ENCODE measurements at regions not wholly inside any gene's neighbourhood (a gene's known extent, or its start where the extent isn't known, plus 50 kb on each side); places are given as distances from the start of the nearest gene placed in this dataset.
A peak's percentile ranks its signal among the peaks of the same experiment; 100 is the strongest.

GRCh38 chr4:105061136-105061696, 85.5 kb upstream of the TET2 start:
- no peaks in the 10 kb centered on the region for H3K27me3 Mint-ChIP-seq (ENCODE audit: insufficient read depth, low read depth, poor library complexity)
- H3K36me3 Mint-ChIP-seq (ENCODE audit: low read depth) = no peaks in the 10 kb centered on the region
- Histone ChIP-seq H3K79me2 (replicated peaks; ENCODE audit: insufficient read depth) (no peaks in the 10 kb centered on the region), H3K36me3 (ENCODE audit: insufficient read depth) (no peaks in the 10 kb centered on the region), H4K20me1 (replicated peaks; ENCODE audit: insufficient read depth) (no peaks in the 10 kb centered on the region), H3K4me3 (no peak overlapping the region), H3F3A (replicated peaks; ENCODE audit: low read depth) (no peaks in the 10 kb centered on the region), H3K4me1 (ENCODE audit: insufficient read depth) (peaks cover 10% of the 10 kb centered on the region; the same call in 1 of the 2 replicates), H3K9me2 (ENCODE audit: insufficient read depth) (no peaks in the 10 kb centered on the region), H3K27me3 (ENCODE audit: insufficient read depth) (no peaks in the 10 kb centered on the region), H3K4me2 (0 out of 2 replicates have a peak overlapping the region, but pooled peaks have one; percentile 21), H3K27ac (ENCODE audit: low read depth) (no peak overlapping the region), H2AFZ (0 out of 2 replicates have a peak overlapping the region, but pooled peaks have one; percentile 9)
- ATAC-seq (peak; percentile 90), DNase-seq (ENCODE audit: low spot score) (peak; percentile 71)
- TF ChIP-seq STAT1 (IDR thresholded peaks at IDR 0.05; ENCODE audit: unreplicated experiment) (no peak), POLR2AphosphoS5 (IDR thresholded peaks at IDR 0.05; ENCODE audit: low read depth) (no peak), REST (IDR thresholded peaks at IDR 0.05; ENCODE audit: unreplicated experiment) (no peak), CTCF (conservative IDR thresholded peaks at IDR 0.05; ENCODE audit: low read depth in 2 of 2) (no peak), ZNF114 (CRISPR knock-in tag; IDR thresholded peaks at IDR 0.05) (no peak), EZH2 (IDR thresholded peaks at IDR 0.05; ENCODE audit: low read depth, unreplicated experiment) (no peak), EZH2phosphoT487 (IDR thresholded peaks at IDR 0.05; ENCODE audit: unreplicated experiment) (no peak), CREB1 (CRISPR knock-in tag; IDR thresholded peaks at IDR 0.05; ENCODE audit: low read depth) (no peak)
- no peaks in the 10 kb centered on the region for H3K9me3 Mint-ChIP-seq
- peaks cover 14% of the 10 kb centered on the region for H3K4me1 Mint-ChIP-seq
- no peak overlapping the region for H3K4me3 Mint-ChIP-seq
- peak overlapping the region; percentile 34; the same call in 1 of the 2 replicates for H3K27ac Mint-ChIP-seq

- Histone ChIP-seq H3K36me3 (ENCODE audit: insufficient read depth) (no peaks in the 10 kb centered on the region), H3K27me3 (ENCODE audit: insufficient read depth) (no peaks in the 10 kb centered on the region), H2AFZ (0 out of 2 replicates have a peak overlapping the region, but pooled peaks have one; percentile 9), H3K79me2 (replicated peaks; ENCODE audit: insufficient read depth) (no peaks in the 10 kb centered on the region), H3K4me3 (no peak overlapping the region), H3K9me2 (ENCODE audit: insufficient read depth) (no peaks in the 10 kb centered on the region), H3K4me1 (ENCODE audit: insufficient read depth) (peaks cover 10% of the 10 kb centered on the region; the same call in 1 of the 2 replicates), H3K4me2 (0 out of 2 replicates have a peak overlapping the region, but pooled peaks have one; percentile 21), H3K27ac (ENCODE audit: low read depth) (no peak overlapping the region), H4K20me1 (replicated peaks; ENCODE audit: insufficient read depth) (no peaks in the 10 kb centered on the region), H3F3A (replicated peaks; ENCODE audit: low read depth) (no peaks in the 10 kb centered on the region)
- ATAC-seq (no peak), DNase-seq (ENCODE audit: low spot score) (no peak)
- no peaks in the 10 kb centered on the region for H3K36me3 Mint-ChIP-seq (ENCODE audit: low read depth)
- no peaks in the 10 kb centered on the region for H3K27me3 Mint-ChIP-seq (ENCODE audit: insufficient read depth, low read depth, poor library complexity)
- no peak overlapping the region for H3K4me3 Mint-ChIP-seq
- no peak overlapping the region for H3K27ac Mint-ChIP-seq
- H3K4me1 Mint-ChIP-seq = peaks cover 14% of the 10 kb centered on the region
- no peaks in the 10 kb centered on the region for H3K9me3 Mint-ChIP-seq
- no peak for TF ChIP-seq EZH2phosphoT487 (IDR thresholded peaks at IDR 0.05; ENCODE audit: unreplicated experiment)
- TF ChIP-seq POLR2AphosphoS5 (IDR thresholded peaks at IDR 0.05; ENCODE audit: low read depth) = no peak
- no peak for TF ChIP-seq STAT1 (IDR thresholded peaks at IDR 0.05; ENCODE audit: unreplicated experiment)
- TF ChIP-seq JUNB (IDR thresholded peaks at IDR 0.05; ENCODE audit: unreplicated experiment) = no peak
- TF ChIP-seq ZNF462 (CRISPR knock-in tag; IDR thresholded peaks at IDR 0.05) = no peak
These were observed 84.9 kb upstream of the TET2 start for GRCh38 chr4:105061731-105062130.
